ENCODE measurements at regions not wholly inside any gene's neighbourhood (a gene's known extent, or its start where the extent isn't known, plus 50 kb on each side); places are given as distances from the start of the nearest gene placed in this dataset.
"Not testable (repeated sequence)": the region's sequence is repeated elsewhere in the genome, so short reads cannot be mapped to it uniquely, and the experiment has no call there.

GRCh38 chr7:34493752-34494151 is 164.3 kb upstream of the NPSR1 start:
- no peak for DNase-seq

- no peak for DNase-seq
Observed at GRCh38 chr7:34497153-34497777, 160.8 kb upstream of the NPSR1 start.

- no peak for DNase-seq
Observed at GRCh38 chr7:34501156-34501555, 156.9 kb upstream of the NPSR1 start.

GRCh38 chr7:34507191-34507590 is 150.8 kb upstream of the NPSR1 start:
- DNase-seq: no peak

- DNase-seq: no peak
Observed at GRCh38 chr7:34523226-34523918, 134.6 kb upstream of the NPSR1 start.

GRCh38 chr7:34530259-34530658 is 127.8 kb upstream of the NPSR1 start:
- no peak for DNase-seq

- no peak for DNase-seq
Observed at GRCh38 chr7:34539003-34539402, 119.0 kb upstream of the NPSR1 start.

GRCh38 chr7:34544621-34545020 is 113.4 kb upstream of the NPSR1 start:
- DNase-seq: no peak

- DNase-seq: no peak
Observed at GRCh38 chr7:34550996-34551395, 107.0 kb upstream of the NPSR1 start.

- no peak for DNase-seq
Observed at GRCh38 chr7:34552502-34552901, 105.5 kb upstream of the NPSR1 start.

GRCh38 chr7:34558022-34558421 is 100.0 kb upstream of the NPSR1 start:
- no peak for DNase-seq

- DNase-seq: no peak
Observed at GRCh38 chr7:34564091-34564490, 93.9 kb upstream of the NPSR1 start.

GRCh38 chr7:34567906-34568305 is 90.1 kb upstream of the NPSR1 start:
- no peak for DNase-seq

- DNase-seq: no peak
Observed at GRCh38 chr7:34569975-34570699, 87.9 kb upstream of the NPSR1 start.

- no peak for DNase-seq
Observed at GRCh38 chr7:34575006-34575405, 83.0 kb upstream of the NPSR1 start.

- DNase-seq: not testable (repeated sequence)
Observed at GRCh38 chr7:34577934-34578333, 80.1 kb upstream of the NPSR1 start.

- not testable (repeated sequence) for DNase-seq
Observed at GRCh38 chr7:34581698-34582097, 76.3 kb upstream of the NPSR1 start.

- DNase-seq: no peak
Observed at GRCh38 chr7:34584526-34584925, 73.5 kb upstream of the NPSR1 start.

- DNase-seq: no peak
Observed at GRCh38 chr7:34596887-34597286, 61.1 kb upstream of the NPSR1 start.

- no peak for DNase-seq
Observed at GRCh38 chr7:34603711-34604444, 54.1 kb upstream of the NPSR1 start.
